ENCODE measurements at regions not wholly inside any gene's neighbourhood (a gene's known extent, or its start where the extent isn't known, plus 50 kb on each side); places are given as distances from the start of the nearest gene placed in this dataset.
"Not testable (repeated sequence)": the region's sequence is repeated elsewhere in the genome, so short reads cannot be mapped to it uniquely, and the experiment has no call there.

GRCh38 chr11:115633977-115634376, 129.8 kb upstream of the CADM1 start:
- not testable (repeated sequence) for DNase-seq

DNA sequence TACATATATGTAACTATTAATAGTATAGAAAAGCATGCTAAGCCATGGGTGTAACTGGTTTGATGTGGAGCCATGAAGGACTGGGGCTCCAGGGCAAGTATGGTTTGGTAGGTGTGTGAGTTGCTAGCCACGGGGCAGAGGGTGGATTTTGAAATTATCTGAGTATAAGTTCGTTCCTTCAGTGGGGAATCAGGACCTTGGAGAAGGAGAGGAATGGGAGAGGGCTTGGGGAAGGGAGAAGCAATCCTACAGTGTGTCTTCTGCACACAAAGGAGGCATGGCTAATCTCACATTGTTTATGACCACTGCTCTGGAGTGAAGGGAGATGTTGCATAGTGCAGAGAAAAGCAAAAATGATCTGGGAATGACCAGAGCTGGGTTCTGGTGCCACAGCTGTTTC, 127.8 kb upstream of the CADM1 start:
- DNase-seq, result no peak

GRCh38 chr11:115631609-115632008, 127.4 kb upstream of the CADM1 start:
- DNase-seq, result no peak

DNA sequence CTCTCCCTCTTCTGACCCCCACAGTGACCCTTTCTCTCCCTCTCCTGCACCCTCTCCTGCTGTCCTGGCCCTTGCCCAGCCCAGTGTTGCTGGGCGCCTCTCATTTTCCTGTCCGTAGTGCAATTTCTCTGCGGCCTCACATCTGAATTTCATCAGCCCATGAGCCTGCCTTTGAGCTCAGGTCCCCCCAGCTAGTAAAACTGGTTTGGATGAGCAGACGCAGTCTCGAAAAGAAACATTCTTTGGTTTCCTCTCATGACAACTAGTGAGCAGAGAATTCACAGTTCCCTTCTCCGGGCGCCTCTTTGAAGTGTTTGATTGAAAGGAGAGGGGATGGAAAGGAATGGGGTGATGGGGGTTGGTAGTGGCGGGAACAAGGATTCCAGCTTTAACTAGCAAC, 126.0 kb upstream of the CADM1 start:
- no peak for DNase-seq

- no peak for DNase-seq
Observed at GRCh38 chr11:115629456-115630015, 125.3 kb upstream of the CADM1 start.

DNA sequence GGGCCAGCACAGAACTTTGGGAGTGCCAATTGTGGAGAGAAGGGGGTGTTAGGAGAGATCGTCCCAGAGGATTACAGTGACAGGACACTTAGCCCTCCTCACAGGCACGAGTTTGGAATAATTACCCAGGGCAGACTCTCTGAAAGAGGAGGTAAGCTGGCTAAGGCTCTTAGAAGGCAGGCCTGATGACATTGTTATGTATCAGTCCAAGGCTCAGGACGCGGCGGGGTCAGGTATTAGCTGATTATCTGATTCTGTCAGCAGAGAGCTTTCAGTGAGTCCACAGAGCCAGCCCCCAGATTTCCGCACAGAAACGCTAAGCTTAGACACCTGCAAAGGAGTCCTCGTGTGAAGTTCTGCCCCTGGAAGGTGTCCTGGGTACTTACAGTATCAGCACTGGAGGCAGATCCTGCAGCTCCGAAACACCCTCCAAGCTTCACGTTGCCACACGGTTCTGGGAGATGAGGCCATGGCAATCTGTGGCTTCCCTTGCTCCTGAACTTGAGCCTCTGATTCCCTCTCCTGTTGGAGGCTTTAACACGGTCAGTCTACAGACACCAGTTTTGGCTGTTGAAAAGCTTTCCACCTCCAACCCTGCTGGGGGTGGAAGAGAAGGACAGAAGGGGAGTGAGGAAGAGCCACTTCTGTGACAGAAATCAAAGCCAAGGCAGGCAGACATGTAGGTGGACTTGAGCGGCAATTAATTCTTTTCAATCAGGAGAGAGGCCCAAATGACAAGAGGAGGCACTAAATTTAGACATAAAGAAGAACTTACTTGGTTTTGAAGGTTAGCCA, 123.6 kb upstream of the CADM1 start:
- no peak for DNase-seq

GRCh38 chr11:115627071-115627470, 122.9 kb upstream of the CADM1 start:
- no peak for DNase-seq

- no peak for DNase-seq
Observed at GRCh38 chr11:115626414-115626813, 122.2 kb upstream of the CADM1 start.

- no peak for DNase-seq
Observed at GRCh38 chr11:115625502-115625901, 121.3 kb upstream of the CADM1 start.

DNA sequence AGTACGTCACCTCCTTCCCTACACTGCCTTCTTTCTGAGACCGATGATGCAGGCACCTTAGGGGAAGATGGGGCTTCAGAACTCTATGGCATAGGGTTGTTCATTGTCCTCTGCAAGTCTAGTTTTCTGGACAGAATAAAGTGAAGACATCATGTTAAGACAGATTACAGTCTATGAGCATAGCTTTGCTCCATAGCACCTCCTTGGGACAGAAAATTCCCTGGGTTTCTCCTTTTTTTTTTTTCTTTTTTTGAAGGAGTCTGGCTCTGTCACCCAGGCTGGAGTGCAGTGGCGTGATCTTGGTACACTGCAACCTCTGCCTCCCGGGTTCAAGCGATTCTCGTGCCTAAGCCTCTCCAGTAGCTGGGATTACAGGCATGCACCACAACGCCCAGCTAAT, 119.8 kb upstream of the CADM1 start:
- no peak for DNase-seq

- no peak for DNase-seq
Observed at GRCh38 chr11:115623021-115623451, 118.8 kb upstream of the CADM1 start.

DNA sequence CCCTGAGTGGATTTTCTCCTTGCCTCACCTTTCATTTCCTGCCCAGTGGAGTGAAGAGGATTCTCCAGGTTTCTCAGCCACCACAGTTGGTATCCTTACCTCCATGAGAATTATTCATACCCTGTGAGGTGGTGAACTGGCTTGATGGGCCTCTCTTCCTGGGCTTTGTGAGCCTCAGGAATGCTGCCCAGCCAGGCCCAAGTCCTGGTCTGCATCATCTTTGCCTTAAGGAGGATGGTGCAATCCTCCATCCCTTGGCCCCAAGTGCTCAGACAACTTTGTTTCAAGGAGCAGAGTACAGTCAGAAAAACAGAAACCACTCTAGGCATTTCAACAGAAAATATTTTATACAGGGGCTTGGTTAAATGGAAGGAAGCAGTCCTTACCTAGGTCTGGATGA, 114.2 kb upstream of the CADM1 start:
- no peak for DNase-seq

DNA sequence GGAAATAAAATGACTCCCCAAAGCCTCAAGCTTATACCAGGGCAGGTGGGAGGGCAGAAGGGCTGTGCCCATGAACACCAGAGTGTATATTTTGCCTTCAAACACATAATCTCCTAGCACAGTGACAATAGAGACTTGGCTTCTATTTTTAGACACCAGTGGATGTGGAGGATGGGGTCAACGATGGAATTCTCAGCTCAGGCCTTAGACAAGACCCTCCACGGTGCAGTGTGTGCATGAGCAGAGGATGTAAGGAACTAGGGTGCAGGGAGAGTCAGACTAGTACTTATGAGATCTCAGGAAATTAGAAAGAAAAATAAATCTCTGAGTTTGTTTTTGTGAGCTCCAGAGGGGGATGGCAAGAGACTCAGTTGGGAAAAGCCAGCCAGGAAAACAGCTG, 113.6 kb upstream of the CADM1 start:
- DNase-seq, result no peak

DNA sequence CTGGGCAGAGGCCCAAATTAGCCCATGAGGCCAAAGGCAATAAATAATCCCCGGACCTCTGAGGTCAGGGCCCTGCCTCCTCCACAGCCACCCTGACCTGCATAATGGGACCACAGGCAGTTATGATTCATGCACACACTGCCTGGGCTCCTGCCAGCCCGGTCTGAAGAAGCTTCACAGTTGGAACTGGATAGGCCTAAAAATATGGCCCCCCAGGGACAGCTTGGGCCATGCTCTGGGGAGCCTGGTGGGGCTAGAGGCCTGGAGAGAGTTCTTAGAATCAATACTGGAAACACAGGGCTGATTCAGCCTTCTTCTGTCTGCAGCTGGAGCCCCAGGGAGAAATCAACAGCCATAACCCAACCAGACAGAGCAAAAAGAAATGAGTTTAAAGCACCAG, 112.8 kb upstream of the CADM1 start:
- no peak for DNase-seq

DNA sequence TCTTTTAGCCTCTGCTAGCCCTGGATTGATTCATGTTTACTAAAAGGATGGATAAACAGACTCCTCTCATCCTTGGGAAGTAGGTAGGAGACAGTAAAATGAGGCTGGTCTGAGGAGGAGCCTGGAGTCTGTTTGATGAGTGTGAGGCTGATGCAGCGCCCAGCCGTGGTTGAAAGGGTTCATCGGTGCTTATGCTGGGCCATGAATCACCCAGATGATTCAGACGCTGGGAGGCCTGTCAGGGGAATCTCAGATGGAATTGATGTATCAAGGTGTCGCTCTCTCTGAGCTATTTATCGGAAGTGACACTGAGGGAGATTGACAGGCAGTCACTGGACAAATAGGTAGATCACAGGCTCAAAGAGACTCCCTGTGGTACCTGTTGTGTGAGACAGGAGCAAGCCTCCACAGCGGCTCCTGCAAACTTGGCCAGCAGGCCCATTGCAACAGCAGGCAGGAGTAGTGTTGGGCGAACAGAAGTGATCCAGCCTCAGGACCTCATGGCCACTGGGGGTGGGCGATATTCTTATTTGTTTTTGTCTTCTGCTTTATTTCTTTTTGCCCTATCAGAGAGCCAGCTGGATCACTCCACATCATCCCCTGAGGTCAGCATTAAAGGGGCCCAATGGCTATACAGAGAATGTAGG, 109.9 kb upstream of the CADM1 start:
- DNase-seq, result no peak

DNA sequence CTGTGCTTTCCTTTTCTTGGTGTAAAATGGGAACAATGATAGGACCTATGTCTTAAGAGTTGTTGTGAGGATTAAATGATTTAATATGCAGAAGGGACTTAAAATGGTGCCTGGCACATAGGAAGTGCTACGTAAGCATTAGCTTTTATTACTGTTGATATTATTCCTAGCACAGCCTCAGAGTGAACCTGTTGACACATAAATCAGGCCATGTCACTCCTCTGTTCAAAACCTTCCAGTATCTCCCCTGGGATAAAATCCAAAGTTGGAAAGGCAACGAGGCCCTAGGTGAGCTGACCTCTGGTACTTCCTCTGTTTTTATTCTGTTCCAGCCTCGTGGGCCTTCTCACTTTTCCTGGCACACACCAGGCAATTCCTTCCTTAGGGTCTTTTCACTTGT, 108.8 kb upstream of the CADM1 start:
- DNase-seq, result no peak

DNA sequence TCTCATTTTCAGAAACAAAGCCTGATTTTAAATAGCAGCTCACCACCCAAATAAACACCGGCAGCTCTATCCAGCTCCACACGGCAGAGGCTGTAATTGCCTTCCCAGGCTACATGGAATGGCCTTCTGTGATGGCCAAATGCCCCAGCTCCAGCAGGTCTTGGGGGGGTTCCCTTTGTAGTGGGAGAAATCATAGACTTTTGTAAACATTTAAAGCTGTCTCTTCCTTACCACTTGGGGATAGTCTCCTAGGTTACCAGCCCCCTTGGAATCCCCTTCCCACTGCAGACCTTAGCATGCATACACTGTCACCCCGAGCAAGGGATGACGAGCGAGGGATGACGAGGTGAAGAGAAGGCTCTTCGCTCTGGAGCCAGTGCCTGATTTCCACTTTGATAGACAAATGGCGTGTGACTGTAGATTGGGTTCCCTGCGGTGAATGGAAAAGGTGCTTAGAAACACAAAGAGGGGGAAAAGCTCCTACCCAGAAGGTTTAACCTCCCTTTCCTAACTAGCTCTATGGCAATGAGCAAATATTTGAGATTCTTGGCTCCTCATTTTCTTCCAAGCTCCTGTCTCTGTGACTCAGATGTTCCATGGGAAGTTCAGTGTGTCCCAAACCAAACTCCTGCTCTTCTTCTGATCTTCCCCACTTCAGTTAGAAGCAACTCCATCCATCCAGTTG, 108.0 kb upstream of the CADM1 start:
- DNase-seq, result no peak

DNA sequence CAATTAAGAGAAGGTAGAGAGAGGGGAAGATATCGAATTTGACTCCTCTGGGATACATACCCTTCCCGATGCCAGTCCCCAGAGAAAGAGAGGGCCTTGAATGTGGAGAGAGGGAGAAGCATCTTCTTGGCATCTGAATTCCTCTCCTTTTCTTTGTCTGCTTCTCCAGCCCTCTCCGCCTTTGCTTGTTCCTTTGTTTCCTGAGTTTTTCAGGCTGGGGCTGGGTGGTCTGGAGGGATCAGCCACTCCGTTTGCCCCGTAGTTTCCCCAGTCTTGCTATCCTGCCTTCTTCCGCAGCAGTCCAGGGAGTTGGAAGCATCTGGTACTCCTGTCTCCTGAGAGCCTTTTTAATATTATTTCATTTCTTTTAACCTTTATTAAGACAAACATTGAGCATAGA, 107.1 kb upstream of the CADM1 start:
- no peak for DNase-seq

- DNase-seq, result no peak
Observed at GRCh38 chr11:115610908-115611307, 106.7 kb upstream of the CADM1 start.

DNA sequence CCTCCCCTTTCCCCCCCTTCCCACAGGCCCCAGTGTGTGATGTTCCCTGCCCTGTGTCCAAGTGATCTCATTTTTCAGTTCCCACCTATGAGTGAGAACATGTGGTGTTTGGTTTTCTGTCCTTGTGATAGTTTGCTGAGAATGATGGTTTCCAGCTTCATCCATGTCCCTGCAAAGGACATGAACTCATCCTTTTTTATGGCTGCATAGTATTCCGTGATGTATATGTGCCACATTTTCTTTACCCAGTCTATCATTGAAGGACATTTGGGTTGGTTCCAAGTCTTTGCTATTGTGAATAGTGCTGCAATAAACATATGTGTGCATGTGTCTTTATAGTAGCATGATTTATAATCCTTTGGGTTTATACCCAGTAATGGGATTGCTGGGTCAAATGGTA, 106.0 kb upstream of the CADM1 start:
- DNase-seq, result not testable (repeated sequence)

GRCh38 chr11:115608976-115609375, 104.8 kb upstream of the CADM1 start:
- DNase-seq, result no peak

- no peak for DNase-seq
Observed at GRCh38 chr11:115607621-115608221, 103.5 kb upstream of the CADM1 start.

GRCh38 chr11:115606498-115607220, 102.4 kb upstream of the CADM1 start:
- DNase-seq, result no peak

Data from activated CD8-positive, alpha-beta memory T cell treated with anti-CD3 and anti-CD28 coated beads for 24 hours (primary cell).